GM12875 (cell line): ENCODE measurements at regions not wholly inside any gene's neighbourhood (a gene's known extent, or its start where the extent isn't known, plus 50 kb on each side); places are given as distances from the start of the nearest gene placed in this dataset.

Experiments used
- H3K4me3 ChIP-seq: one replicate; pipeline ENCODE4 v1.5.1; 2011; ENCODE audit warnings: low read depth, low read length, control low read depth
- TF ChIP-seq, protein P1 (sequence below): IDR thresholded peaks from 2 replicates; pipeline ENCODE4 v1.5.1; 2011; ENCODE audit warnings: low read depth, mild to moderate bottlenecking, control low read depth, inconsistent platforms, low read length, moderate library complexity, borderline replicate concordance; ENCODE audit not compliant: insufficient read depth

DNA sequence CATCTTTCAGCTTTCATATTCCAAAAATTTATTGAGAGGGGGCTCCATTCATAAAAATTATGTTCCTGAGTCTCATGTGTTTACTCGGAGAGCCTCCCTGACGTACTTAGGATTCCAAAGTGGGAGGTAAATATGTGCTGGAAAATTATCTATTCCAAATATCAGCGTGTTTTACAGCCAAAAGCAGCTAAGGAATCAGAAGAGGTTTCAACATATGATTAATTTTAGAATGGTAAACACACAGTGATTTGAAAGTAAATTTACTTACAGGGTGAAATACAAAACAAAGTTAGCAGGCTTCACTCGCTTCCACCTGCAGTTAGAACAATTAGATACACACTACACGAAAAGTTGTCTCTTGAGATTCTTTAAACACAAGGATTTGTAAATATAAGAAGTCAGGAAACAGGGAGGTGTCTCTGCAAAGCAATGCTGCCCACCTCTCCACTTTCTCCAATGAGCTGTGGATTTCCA, 313.8 kb upstream of the NBEA start:
- TF ChIP-seq, protein P1, sequence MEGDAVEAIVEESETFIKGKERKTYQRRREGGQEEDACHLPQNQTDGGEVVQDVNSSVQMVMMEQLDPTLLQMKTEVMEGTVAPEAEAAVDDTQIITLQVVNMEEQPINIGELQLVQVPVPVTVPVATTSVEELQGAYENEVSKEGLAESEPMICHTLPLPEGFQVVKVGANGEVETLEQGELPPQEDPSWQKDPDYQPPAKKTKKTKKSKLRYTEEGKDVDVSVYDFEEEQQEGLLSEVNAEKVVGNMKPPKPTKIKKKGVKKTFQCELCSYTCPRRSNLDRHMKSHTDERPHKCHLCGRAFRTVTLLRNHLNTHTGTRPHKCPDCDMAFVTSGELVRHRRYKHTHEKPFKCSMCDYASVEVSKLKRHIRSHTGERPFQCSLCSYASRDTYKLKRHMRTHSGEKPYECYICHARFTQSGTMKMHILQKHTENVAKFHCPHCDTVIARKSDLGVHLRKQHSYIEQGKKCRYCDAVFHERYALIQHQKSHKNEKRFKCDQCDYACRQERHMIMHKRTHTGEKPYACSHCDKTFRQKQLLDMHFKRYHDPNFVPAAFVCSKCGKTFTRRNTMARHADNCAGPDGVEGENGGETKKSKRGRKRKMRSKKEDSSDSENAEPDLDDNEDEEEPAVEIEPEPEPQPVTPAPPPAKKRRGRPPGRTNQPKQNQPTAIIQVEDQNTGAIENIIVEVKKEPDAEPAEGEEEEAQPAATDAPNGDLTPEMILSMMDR = no peak

DNA sequence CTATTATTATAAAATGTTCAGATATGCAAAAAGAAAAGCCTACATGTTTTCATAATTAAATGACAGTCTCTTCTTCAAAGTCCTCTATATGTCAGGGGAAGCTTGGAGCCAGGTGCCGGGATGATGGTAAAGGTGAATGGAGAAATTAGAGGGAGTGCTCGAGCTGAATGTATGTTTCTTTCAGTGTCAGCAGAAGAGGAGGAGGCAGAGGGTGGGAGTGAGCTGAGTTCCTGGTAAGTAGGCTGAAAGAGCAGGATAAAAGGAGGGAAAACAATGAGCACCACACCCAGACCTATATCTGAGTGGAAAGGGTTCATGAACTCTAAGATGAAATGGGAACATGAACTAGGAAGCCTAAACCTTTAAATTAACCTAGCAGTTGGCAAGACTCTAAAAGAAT, 307.6 kb upstream of the NBEA start:
- TF ChIP-seq, protein P1 = no peak

More for the DNA sequence above, 313.8 kb upstream of the NBEA start:
- no peak overlapping the region for H3K4me3 ChIP-seq

DNA sequence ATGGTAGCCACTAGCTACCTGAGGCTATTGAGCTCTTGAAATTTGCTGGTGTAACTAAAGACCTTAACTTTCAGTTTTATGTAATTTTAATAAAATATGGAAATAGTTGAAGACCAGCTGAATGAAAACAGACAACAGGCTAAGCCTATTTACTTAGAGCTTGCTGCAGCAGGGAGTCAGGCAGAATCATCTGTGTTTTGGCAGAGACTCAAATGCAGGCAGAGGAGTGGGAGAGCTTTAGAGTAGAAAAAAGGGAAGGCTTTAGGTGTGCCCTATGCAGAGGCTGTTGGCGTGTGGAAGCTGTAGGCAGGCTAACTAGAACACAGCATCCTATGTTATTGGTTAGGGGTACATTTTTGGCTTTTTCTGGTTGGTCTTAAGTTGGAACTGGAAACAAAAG, 304.9 kb upstream of the NBEA start:
- H3K4me3 ChIP-seq = no peak overlapping the region
- TF ChIP-seq, protein P1 = no peak

More for the DNA sequence above, 307.6 kb upstream of the NBEA start:
- no peak overlapping the region for H3K4me3 ChIP-seq

DNA sequence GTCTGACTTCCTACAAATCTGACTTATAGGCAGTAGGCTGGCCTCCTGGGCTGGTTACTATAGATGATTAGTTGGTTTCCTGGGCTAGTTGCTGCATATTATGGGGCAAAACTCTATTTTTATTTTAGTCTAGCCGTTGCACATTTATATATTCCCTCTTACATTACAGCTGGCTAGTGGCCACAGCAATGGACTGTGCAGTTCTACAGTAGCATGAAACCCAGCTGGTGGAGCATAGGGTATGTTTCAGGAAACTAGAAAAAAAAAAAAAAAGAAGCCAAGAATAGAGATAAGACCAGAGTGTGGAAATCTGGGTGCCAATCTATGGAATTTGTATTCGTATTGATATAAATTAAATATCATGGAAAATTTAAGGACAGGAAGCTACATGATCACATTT, 304.4 kb upstream of the NBEA start:
- TF ChIP-seq, protein P1 = no peak
- H3K4me3 ChIP-seq = no peak overlapping the region

DNA sequence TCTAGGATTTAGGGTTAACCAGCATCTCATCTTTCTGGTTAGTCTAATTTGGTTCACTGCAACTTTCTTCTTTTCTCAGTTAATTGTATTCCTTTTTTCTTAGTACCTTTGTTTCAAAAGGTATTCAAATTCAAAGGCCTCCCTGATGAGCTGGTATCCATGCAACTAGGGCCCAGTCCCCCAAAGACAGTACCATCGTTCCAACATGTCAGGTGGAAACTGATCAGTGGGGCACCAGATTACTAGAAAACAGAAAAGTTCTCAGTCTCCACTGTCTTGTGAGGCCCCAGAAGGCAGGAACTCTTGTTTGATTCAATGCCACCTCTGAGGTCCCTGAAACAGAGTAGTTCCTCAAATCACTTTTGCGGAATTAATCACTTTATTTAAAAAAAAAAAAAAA, 303.2 kb upstream of the NBEA start:
- H3K4me3 ChIP-seq = no peak overlapping the region
- TF ChIP-seq, protein P1 = no peak

DNA sequence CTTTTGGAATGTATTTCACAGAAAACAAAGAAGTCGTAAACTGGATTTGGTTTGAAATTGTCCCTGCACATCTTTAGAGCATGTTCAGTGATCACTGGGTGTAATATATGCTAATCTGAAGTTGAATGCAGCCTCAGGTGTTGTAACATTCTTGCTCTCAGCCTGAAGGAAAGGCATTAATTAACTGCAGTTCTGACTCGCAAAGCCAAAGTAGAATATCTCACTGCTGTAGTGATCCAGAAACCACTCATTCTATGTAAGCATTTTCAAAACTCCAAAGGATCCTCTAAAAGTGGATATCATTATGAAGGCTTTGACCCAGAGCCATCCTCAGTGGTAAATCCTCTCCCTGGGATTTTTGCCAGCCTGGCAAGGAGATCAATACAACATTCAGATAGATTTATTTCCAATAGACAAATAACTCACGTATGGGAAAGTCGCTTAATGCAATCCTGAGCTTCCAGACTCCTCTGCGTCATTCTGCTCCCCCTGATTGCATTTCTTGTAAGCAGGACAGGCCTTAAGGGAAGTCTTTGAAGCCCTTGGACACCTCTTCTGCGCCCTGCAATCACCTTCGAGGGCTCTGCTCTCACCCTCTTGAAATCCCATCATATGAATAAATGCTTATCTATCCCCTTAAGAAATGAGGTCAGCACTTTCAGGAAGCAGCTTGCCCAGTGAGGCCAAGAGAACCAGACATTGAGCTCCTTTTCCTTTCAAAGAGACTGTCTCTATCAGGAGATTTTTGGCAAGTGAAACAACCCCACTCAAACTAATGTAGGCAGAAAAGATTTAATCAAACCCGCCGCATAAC, 301.7 kb upstream of the NBEA start:
- TF ChIP-seq, protein P1 = no peak
- H3K4me3 ChIP-seq = no peak overlapping the region

DNA sequence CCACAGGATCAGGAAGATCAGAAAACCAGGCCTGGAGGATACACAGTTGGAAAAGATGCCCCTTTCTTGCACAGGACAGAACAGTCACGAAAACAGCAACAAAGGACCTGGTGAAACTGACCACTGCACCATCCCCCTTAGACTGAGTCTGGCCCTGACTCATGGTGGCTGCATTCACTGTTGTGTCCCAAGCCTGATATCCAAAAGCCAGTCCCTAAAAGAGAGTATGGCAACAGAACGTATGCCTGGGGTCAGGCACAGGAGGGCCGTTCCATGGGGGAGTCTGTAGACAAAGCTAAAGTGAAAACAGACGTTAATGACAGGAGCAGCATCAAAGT, 301.1 kb upstream of the NBEA start:
- no peak overlapping the region for H3K4me3 ChIP-seq
- TF ChIP-seq, protein P1 = no peak
